ENCODE measurements at regions not wholly inside any gene's neighbourhood (a gene's known extent, or its start where the extent isn't known, plus 50 kb on each side); places are given as distances from the start of the nearest gene placed in this dataset.

DNA sequence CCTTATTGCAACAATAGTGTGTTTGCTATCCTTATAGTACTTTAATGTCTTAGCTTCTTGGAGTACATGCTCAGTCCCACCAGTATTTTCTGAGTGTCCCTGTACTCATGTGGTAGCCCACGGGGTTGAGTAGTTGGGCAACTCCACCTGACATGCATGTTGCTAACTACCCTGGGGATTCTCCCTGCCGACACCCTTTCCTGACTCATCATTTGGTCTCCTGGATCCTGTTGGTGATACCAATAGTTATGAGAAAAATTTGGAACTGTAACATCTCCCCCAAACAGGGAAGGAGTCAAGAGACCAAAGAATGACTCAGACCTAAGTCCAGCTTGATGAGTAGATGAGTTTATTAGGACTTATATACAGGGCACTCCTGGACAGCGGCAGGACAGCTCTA is 101.6 kb downstream of the BRMS1L start:
- no peak for TF ChIP-seq CTCF (IDR thresholded peaks at IDR 0.05)
- TF ChIP-seq POLR2A (IDR thresholded peaks at IDR 0.05) = no peak

Data from lower leg skin (tissue), 3 donors.